Fibroblast of villous mesenchyme (primary cell): ENCODE measurements at regions not wholly inside any gene's neighbourhood (a gene's known extent, or its start where the extent isn't known, plus 50 kb on each side); places are given as distances from the start of the nearest gene placed in this dataset.

Experiments
- DNase-seq: peaks from one replicate; pipeline ENCODE4 v3.0.0-alpha.2; 2010; ENCODE audit warnings: low read depth
- H3K4me3 ChIP-seq: 2 replicates; pipeline ENCODE4 v1.5.1; 2011; ENCODE audit warnings: low read depth, mild to moderate bottlenecking, low read length
- CTCF ChIP-seq: IDR thresholded peaks from 2 replicates; pipeline ENCODE4 v1.5.1; 2012; ENCODE audit warnings: low read depth, mild to moderate bottlenecking, low read length; ENCODE audit not compliant: insufficient read depth

DNA sequence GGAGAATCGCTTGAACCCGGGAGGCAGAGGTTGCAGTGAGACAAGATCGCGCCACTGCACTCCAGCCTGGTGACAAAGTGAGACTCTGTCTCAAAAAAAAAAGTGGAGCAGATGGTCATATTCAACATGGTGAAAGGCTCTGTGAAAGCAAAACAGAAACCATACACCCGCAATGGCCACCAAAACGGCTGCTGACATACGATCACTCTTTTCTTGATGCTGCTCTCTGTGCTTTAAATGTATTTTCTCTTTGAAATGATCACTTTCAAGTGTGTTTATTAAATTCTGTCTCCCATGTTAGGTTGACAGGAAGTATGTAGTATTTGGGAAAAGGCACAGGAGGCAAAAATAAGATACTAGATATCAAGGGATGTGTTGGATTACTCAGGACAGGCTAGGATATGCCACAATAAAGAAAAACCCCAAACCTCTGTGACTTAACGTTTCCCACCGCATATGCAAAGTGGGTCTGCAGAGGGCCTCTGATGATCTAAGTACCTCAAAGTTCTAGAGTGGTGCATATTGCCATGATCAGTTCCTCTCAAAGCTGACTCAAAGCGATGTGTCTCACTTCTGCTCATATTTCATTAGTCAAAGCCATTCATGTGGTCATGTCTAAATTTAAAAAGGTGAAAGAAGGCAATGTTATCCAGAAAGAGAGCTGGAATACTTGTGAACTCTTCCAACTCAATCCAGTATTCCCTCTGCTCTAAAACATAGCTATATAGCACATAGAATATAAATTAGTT is 155.1 kb upstream of the SOX4 start:
- H3K4me3 ChIP-seq, result no peak overlapping the region
- no peak for DNase-seq
- TF ChIP-seq CTCF, result no peak

- no peak overlapping the region for H3K4me3 ChIP-seq
- no peak for DNase-seq
These were observed 154.6 kb upstream of the SOX4 start for GRCh38 chr6:21438986-21439352.

GRCh38 chr6:21441386-21441785 is 152.2 kb upstream of the SOX4 start:
- peak; percentile 3 for DNase-seq
- TF ChIP-seq CTCF, result no peak
- no peak overlapping the region for H3K4me3 ChIP-seq

More at GRCh38 chr6:21438986-21439352, 154.6 kb upstream of the SOX4 start:
- no peak for TF ChIP-seq CTCF

DNA sequence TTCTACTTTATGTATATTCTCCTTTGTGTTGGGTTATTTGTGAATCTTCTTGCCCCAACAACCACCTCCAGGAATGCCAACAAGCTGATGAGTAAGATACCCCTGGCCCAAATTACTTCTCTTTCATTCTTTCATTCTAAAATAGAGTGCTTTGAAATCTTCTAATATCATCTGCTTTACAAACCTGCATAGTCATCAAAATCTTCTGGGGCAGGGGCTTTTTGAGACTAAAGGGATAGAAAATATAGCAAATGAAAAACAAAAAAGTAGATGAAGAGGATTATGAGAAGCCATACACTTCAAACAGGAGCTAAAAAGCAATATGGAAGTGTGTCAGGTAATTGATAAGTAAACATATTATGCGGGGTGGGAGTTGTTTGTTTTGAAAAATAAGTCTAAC is 150.7 kb upstream of the SOX4 start:
- no peak for DNase-seq
- H3K4me3 ChIP-seq, result no peak overlapping the region
- TF ChIP-seq CTCF, result no peak

DNA sequence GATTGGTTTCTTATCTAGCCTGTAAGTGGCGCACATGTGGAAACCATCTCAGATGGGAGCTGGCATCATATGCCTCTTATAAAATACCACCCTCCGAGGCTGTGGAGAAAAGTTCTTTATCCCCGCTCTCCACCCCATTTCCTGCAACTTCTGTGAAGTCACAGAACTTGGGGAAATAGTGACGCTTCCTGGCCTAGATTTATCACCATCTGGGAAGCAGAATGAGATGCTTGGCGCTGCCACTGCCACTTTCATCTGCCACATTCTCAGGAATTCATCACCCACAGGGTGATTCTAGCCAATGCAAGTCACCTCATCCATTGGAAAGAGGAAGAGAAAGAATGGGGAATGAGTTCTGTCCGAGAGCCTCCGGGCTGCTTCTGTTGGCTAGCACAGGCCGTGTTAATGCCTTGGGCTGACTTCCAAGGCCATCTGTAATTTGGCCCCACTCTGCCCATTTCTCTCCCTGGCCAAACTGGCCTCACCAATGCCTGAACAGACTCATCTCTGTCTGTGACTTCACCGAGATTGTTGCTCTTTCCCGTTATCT is 148.8 kb upstream of the SOX4 start:
- no peak for DNase-seq

DNA sequence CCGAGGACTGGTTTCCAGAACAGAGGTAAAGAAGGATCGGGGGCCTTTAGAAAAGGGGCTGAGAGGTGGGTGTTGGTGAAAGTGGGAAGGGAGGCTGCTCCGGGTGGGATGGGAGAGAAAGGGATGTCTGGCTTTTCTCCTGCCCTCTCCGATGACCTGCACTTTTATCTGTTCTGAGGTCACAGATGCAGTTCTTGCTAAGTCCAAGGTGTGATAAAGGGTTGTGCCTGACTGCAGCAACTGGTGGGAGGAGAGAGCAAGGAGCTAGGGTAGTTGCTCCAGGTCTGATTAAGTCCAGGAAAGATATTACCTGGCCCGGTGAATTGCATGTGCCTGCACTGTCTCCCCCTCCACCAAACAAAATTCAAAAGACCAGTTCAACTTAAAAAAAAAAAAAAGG is 145.6 kb upstream of the SOX4 start:
- TF ChIP-seq CTCF, result no peak
- no peak overlapping the region for H3K4me3 ChIP-seq
- DNase-seq, result no peak

More for the DNA sequence above, 148.8 kb upstream of the SOX4 start:
- no peak overlapping the region for H3K4me3 ChIP-seq
- no peak for TF ChIP-seq CTCF
